ENCODE measurements at regions not wholly inside any gene's neighbourhood (a gene's known extent, or its start where the extent isn't known, plus 50 kb on each side); places are given as distances from the start of the nearest gene placed in this dataset.
"Not testable (repeated sequence)": the region's sequence is repeated elsewhere in the genome, so short reads cannot be mapped to it uniquely, and the experiment has no call there.

DNA sequence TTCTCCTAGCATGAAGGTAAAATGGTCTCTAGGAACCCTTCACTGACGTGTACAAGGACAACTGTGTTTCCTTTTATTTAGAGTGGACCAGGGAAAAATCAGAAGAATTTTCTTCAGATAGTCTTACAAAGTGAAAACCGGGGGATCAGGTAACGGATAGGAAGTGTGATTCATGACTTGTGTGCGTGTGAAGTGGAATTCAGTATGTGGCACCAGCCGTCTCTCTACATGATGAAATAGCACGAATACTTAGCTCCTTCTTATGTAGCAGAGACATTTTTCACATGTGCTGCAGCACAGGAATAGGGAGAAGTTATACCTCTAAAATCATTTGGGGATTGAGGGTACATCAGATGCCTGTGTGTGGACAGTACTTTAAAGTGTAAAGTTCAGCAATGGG, 159.2 kb downstream of the MEX3B start:
- H3K9me3 ChIP-seq, result no peaks in the 10 kb centered on the region
- no peak overlapping the region for H3K4me3 ChIP-seq (ENCODE audit: low read depth, low read length)
- DNase-seq, result no peak
- H3K4me1 ChIP-seq, result no peaks in the 10 kb centered on the region
- H3K27me3 ChIP-seq, result no peaks in the 10 kb centered on the region
- TF ChIP-seq, protein P1, sequence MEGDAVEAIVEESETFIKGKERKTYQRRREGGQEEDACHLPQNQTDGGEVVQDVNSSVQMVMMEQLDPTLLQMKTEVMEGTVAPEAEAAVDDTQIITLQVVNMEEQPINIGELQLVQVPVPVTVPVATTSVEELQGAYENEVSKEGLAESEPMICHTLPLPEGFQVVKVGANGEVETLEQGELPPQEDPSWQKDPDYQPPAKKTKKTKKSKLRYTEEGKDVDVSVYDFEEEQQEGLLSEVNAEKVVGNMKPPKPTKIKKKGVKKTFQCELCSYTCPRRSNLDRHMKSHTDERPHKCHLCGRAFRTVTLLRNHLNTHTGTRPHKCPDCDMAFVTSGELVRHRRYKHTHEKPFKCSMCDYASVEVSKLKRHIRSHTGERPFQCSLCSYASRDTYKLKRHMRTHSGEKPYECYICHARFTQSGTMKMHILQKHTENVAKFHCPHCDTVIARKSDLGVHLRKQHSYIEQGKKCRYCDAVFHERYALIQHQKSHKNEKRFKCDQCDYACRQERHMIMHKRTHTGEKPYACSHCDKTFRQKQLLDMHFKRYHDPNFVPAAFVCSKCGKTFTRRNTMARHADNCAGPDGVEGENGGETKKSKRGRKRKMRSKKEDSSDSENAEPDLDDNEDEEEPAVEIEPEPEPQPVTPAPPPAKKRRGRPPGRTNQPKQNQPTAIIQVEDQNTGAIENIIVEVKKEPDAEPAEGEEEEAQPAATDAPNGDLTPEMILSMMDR (IDR thresholded peaks at IDR 0.05; ENCODE audit: low read depth, low read length), result no peak
- no peaks in the 10 kb centered on the region for H3K36me3 ChIP-seq

- no peaks in the 10 kb centered on the region for H3K27me3 ChIP-seq
- DNase-seq, result no peak
- no peak overlapping the region for H3K4me3 ChIP-seq (ENCODE audit: low read depth, low read length)
- TF ChIP-seq, protein P1 (IDR thresholded peaks at IDR 0.05; ENCODE audit: low read depth, low read length), result no peak
- no peaks in the 10 kb centered on the region for H3K36me3 ChIP-seq
- H3K4me1 ChIP-seq, result no peaks in the 10 kb centered on the region
- H3K9me3 ChIP-seq, result no peaks in the 10 kb centered on the region
These were observed 159.7 kb downstream of the MEX3B start for GRCh38 chr15:81886080-81886479.

DNA sequence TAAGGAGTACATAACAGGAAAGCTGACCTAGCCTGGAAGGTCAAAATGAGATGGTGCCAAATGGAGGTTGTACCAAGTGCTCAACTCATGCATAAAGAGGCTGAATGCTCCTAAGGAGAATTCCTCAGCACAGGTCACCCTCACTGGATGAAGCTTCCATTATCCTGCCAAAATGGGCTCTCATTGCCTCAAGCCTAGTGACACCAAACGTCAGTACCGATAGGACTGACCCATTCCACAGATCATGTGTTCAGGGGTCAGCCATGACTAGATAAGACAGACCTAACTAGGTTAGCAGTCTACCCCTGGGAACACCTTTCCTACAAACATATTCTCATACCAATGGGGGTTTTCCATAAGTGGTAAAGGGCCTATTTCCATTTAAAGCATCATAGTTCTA, 160.7 kb downstream of the MEX3B start:
- Histone ChIP-seq H3K27me3 (no peaks in the 10 kb centered on the region), H3K4me3 (ENCODE audit: low read depth, low read length) (no peak overlapping the region), H3K36me3 (no peaks in the 10 kb centered on the region), H3K9me3 (no peaks in the 10 kb centered on the region), H3K4me1 (no peaks in the 10 kb centered on the region)
- DNase-seq, result no peak
- TF ChIP-seq, protein P1 (IDR thresholded peaks at IDR 0.05; ENCODE audit: low read depth, low read length), result no peak

DNA sequence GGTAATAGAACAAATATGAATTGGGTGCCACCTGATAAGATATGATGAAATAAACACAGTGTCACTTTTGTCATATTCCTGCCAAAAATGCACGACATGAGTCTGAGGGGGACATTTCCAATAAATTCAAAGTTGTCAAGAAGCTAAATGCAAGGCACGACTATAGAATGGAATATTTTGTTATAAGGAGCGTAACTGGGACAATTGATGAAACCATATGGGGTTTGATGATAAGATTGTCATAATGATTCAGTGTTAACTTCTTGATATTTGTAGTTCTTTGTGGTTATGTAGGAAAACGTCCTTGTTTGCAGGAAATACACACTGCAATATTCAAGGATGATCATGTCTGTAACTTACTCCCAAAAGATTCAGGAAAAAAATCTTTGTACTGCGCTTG, 163.3 kb downstream of the MEX3B start:
- Histone ChIP-seq H3K4me1 (no peaks in the 10 kb centered on the region), H3K9me3 (no peaks in the 10 kb centered on the region), H3K4me3 (ENCODE audit: low read depth, low read length) (no peak overlapping the region), H3K36me3 (no peaks in the 10 kb centered on the region), H3K27me3 (no peaks in the 10 kb centered on the region)
- TF ChIP-seq, protein P1 (IDR thresholded peaks at IDR 0.05; ENCODE audit: low read depth, low read length), result no peak
- DNase-seq, result no peak

GRCh38 chr15:81880833-81881232, 165.0 kb downstream of the MEX3B start:
- TF ChIP-seq, protein P1 (IDR thresholded peaks at IDR 0.05; ENCODE audit: low read depth, low read length), result no peak
- no peak overlapping the region for H3K4me3 ChIP-seq (ENCODE audit: low read depth, low read length)
- H3K36me3 ChIP-seq, result no peaks in the 10 kb centered on the region
- no peaks in the 10 kb centered on the region for H3K9me3 ChIP-seq
- DNase-seq, result no peak
- no peaks in the 10 kb centered on the region for H3K4me1 ChIP-seq
- H3K27me3 ChIP-seq, result no peaks in the 10 kb centered on the region

- DNase-seq, result no peak
- TF ChIP-seq, protein P1 (IDR thresholded peaks at IDR 0.05; ENCODE audit: low read depth, low read length), result no peak
- Histone ChIP-seq H3K27me3 (no peaks in the 10 kb centered on the region), H3K36me3 (no peaks in the 10 kb centered on the region), H3K4me1 (no peaks in the 10 kb centered on the region), H3K9me3 (no peaks in the 10 kb centered on the region), H3K4me3 (ENCODE audit: low read depth, low read length) (no peak overlapping the region)
These were observed 165.5 kb downstream of the MEX3B start for GRCh38 chr15:81880314-81880713.

DNA sequence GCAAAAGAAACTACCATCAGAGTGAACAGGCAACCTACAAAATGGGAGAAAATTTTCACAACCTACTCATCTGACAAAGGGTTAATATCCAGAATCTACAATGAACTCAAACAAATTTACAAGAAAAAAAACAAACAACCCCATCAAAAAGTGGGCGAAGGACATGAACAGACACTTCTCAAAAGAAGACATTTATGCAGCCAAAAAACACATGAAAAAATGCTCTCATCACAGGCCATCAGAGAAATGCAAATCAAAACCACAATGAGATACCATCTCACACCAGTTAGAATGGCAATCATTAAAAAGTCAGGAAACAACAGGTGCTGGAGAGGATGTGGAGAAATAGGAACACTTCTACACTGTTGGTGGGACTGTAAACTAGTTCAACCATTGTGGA, 170.1 kb downstream of the MEX3B start:
- not testable (repeated sequence) for H3K4me3 ChIP-seq (ENCODE audit: low read depth, low read length); H3K36me3 ChIP-seq; DNase-seq; H3K4me1 ChIP-seq; H3K9me3 ChIP-seq; H3K27me3 ChIP-seq

DNA sequence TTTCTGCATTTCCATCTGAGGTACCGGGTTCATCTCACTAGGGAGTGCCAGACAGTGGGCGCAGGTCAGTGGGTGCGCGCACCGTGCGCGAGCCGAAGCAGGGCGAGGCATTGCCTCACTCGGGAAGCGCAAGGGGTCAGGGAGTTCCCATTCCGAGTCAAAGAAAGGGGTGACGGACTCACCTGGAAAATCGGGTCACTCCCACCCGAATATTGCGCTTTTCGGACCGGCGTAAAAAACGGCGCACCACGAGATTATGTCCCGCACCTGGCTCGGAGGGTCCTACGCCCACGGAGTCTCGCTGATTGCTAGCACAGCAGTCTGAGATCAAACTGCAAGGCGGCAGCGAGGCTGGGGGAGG, 175.1 kb downstream of the MEX3B start:
- H3K36me3 ChIP-seq; H3K27me3 ChIP-seq; H3K9me3 ChIP-seq; DNase-seq; H3K4me3 ChIP-seq (ENCODE audit: low read depth, low read length); H3K4me1 ChIP-seq: not testable (repeated sequence)

DNA sequence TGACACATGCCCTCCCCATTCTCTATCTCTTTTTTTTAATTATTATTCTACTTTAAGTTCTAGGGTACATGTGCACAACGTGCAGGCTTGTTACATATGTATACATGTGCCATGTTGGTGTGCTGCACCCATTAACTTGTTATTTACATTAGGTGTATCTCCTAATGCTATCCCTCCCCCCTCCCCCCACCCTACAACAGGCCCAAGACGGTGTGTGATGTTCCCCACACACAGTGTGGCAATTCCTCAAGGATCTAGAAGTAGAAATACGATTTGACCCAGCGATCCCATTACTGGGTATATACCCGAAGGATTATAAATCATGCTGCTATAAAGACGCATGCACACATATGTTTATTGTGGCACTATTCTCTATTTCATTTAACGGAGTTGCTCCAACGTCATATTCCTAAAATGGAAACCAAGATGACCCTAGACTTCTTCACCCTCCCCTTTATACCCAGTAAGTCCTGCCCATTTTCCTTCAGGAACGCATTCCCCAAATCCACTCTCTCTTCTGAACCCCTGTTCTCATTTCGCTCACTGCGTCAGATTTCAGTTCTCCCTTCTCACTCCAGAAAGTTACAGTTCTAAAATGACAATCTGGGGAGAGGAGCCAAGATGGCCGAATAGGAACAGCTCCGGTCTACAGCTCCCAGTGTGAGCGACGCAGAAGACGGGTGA, 175.6 kb downstream of the MEX3B start:
- H3K4me1 ChIP-seq; H3K9me3 ChIP-seq; H3K36me3 ChIP-seq; DNase-seq; H3K4me3 ChIP-seq (ENCODE audit: low read depth, low read length); H3K27me3 ChIP-seq: not testable (repeated sequence)
